ENCODE measurements at regions not wholly inside any gene's neighbourhood (a gene's known extent, or its start where the extent isn't known, plus 50 kb on each side); places are given as distances from the start of the nearest gene placed in this dataset.

DNA sequence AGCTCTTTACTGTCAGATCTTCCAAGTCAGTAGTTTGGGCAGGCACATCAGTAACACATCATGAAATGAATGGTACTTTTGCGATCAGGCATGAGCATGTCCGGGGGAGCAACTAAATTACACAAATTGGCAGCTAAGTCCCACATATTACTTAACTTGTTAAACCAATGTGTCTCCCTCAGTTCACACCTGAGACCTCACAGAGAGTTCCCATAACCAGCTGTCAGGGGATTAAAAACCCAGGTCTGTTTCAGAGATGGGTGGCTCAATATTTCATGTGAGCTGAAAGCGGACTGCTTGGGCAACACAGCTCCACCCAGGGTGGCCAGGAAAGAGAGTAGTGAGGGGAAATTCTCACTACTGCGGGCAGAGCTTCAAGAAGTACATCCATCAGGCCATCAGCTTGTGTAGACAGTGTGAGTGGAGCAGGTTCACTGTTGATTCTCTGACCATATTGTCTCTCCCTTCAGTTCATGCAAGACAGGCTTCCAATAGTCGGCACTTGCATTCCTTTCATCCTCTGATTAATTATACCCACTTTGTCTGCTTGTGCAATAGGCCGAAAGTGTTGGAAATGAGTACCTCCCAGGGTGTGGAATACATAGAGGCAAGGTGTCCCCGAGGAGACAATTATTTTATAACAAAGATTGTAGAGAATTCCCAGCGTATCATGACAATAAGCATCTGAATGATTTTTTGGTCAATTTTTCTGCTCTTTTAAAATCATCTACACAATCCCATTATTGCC, 139.9 kb downstream of the PTGER3 start:
- H4K20me1 ChIP-seq (ENCODE audit: insufficient read depth, poor library complexity, severe bottlenecking): no peaks in the 10 kb centered on the region
- no peaks in the 10 kb centered on the region for H3K27me3 ChIP-seq
- no peak overlapping the region for H3K4me2 ChIP-seq
- H3K9me3 ChIP-seq (ENCODE audit: low read depth): no peaks in the 10 kb centered on the region
- 83% methylated on average over 8 of the region's 8 CpGs for WGBS (ENCODE audit: low lambda C conversion rate, missing lambda C conversion rate)
- H3K9me2 ChIP-seq (replicated peaks; ENCODE audit: insufficient read depth): no peaks in the 10 kb centered on the region
- no peak overlapping the region for H3K4me3 ChIP-seq
- no peak overlapping the region for H2AFZ ChIP-seq
- no peaks in the 10 kb centered on the region for H3K36me3 ChIP-seq (replicated peaks; ENCODE audit: insufficient read depth, low read depth)
- no peak overlapping the region for H3K27ac ChIP-seq
- DNase-seq (ENCODE audit: low spot score): no peak
- no peaks in the 10 kb centered on the region for H3K79me2 ChIP-seq
- no peaks in the 10 kb centered on the region for H3K4me1 ChIP-seq (ENCODE audit: insufficient read depth)
- TF ChIP-seq EZH2phosphoT487 (IDR thresholded peaks at IDR 0.05; ENCODE audit: low read depth, severe bottlenecking, unreplicated experiment) (no peak), EZH2 (IDR thresholded peaks at IDR 0.05; ENCODE audit: borderline replicate concordance) (no peak)
- TF ChIP-seq, protein P1, sequence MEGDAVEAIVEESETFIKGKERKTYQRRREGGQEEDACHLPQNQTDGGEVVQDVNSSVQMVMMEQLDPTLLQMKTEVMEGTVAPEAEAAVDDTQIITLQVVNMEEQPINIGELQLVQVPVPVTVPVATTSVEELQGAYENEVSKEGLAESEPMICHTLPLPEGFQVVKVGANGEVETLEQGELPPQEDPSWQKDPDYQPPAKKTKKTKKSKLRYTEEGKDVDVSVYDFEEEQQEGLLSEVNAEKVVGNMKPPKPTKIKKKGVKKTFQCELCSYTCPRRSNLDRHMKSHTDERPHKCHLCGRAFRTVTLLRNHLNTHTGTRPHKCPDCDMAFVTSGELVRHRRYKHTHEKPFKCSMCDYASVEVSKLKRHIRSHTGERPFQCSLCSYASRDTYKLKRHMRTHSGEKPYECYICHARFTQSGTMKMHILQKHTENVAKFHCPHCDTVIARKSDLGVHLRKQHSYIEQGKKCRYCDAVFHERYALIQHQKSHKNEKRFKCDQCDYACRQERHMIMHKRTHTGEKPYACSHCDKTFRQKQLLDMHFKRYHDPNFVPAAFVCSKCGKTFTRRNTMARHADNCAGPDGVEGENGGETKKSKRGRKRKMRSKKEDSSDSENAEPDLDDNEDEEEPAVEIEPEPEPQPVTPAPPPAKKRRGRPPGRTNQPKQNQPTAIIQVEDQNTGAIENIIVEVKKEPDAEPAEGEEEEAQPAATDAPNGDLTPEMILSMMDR (IDR thresholded peaks at IDR 0.05; ENCODE audit: poor library complexity): no peak

DNA sequence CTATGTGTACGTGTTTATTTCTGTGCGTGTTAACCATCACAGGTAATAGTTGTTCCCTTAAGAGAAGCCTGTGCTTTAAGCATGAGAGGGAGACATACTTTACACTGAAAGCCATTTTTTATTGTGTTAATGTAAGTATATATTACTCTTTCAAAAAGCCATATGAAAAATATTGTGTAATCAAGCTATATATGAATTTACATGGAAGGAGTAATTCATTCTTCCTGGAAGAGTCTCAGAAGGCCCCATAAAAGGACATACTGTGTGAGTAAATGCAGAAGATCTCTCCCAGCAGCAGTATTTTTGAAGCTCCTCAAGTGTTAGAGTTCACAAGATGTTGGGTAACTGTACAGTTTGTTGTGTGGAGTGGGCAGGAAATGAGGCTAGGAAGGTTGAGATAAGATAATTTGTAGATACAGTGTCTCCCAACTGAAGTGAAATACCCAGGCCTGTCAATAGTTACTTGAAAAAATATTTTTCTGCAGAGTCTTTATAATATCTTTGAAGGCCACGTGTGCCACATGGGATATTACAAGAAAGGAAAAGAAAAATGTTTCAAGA, 138.3 kb downstream of the PTGER3 start:
- Histone ChIP-seq H3K27me3 (no peaks in the 10 kb centered on the region), H3K4me1 (ENCODE audit: insufficient read depth) (no peaks in the 10 kb centered on the region), H3K9me2 (replicated peaks; ENCODE audit: insufficient read depth) (no peaks in the 10 kb centered on the region), H3K4me3 (no peak overlapping the region), H4K20me1 (ENCODE audit: insufficient read depth, poor library complexity, severe bottlenecking) (no peaks in the 10 kb centered on the region), H3K9me3 (ENCODE audit: low read depth) (no peaks in the 10 kb centered on the region), H3K4me2 (no peak overlapping the region), H3K79me2 (no peaks in the 10 kb centered on the region), H2AFZ (no peak overlapping the region), H3K27ac (no peak overlapping the region), H3K36me3 (replicated peaks; ENCODE audit: insufficient read depth, low read depth) (no peaks in the 10 kb centered on the region)
- no peak for DNase-seq (ENCODE audit: low spot score)
- no peak for TF ChIP-seq EZH2phosphoT487 (IDR thresholded peaks at IDR 0.05; ENCODE audit: low read depth, severe bottlenecking, unreplicated experiment)
- TF ChIP-seq EZH2 (IDR thresholded peaks at IDR 0.05; ENCODE audit: borderline replicate concordance): no peak
- TF ChIP-seq, protein P1 (IDR thresholded peaks at IDR 0.05; ENCODE audit: poor library complexity): no peak
- 87% methylated on average over 3 of the region's 3 CpGs for WGBS (ENCODE audit: low lambda C conversion rate, missing lambda C conversion rate)

DNA sequence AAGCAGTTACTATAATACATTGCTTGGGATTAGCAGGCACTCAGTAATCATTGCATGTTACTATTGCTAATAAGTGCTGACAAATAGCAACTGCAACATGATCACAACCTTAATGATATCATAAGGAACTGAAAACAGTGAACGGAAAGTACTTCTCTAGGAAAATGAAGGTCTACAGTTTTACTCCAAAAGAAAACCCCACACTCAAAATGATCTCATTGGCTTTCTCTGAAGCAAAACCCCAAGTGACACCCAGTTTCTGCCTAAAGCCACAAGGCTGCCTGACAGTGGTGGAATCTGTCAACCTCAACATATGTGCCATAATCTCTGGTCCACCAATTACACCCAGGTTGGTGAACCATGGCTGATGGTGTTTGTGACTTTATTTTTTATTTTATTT, 137.6 kb downstream of the PTGER3 start:
- WGBS (ENCODE audit: low lambda C conversion rate, missing lambda C conversion rate): 97% methylated on average over 1 of the region's 1 CpG
- TF ChIP-seq EZH2 (IDR thresholded peaks at IDR 0.05; ENCODE audit: borderline replicate concordance): no peak
- TF ChIP-seq EZH2phosphoT487 (IDR thresholded peaks at IDR 0.05; ENCODE audit: low read depth, severe bottlenecking, unreplicated experiment): no peak
- TF ChIP-seq, protein P1 (IDR thresholded peaks at IDR 0.05; ENCODE audit: poor library complexity): no peak
- Histone ChIP-seq H3K4me1 (ENCODE audit: insufficient read depth) (no peaks in the 10 kb centered on the region), H2AFZ (no peak overlapping the region), H4K20me1 (ENCODE audit: insufficient read depth, poor library complexity, severe bottlenecking) (no peaks in the 10 kb centered on the region), H3K36me3 (replicated peaks; ENCODE audit: insufficient read depth, low read depth) (no peaks in the 10 kb centered on the region), H3K27me3 (no peaks in the 10 kb centered on the region), H3K9me2 (replicated peaks; ENCODE audit: insufficient read depth) (no peaks in the 10 kb centered on the region), H3K9me3 (ENCODE audit: low read depth) (no peaks in the 10 kb centered on the region), H3K4me2 (no peak overlapping the region), H3K4me3 (no peak overlapping the region), H3K79me2 (no peaks in the 10 kb centered on the region), H3K27ac (no peak overlapping the region)
- DNase-seq (ENCODE audit: low spot score): no peak
